GM19372 (cell line): ENCODE measurements at regions not wholly inside any gene's neighbourhood (a gene's known extent, or its start where the extent isn't known, plus 50 kb on each side); places are given as distances from the start of the nearest gene placed in this dataset.
"Not testable (repeated sequence)": the region's sequence is repeated elsewhere in the genome, so short reads cannot be mapped to it uniquely, and the experiment has no call there.

Source experiments
- ATAC-seq: cut with Tn5 transposase; IDR thresholded peaks from one replicate; pipeline ENCODE4 v1.9.1; 2021; ENCODE audit warnings: mild to moderate bottlenecking, low read depth, moderate library complexity; ENCODE audit not compliant: unreplicated experiment

DNA sequence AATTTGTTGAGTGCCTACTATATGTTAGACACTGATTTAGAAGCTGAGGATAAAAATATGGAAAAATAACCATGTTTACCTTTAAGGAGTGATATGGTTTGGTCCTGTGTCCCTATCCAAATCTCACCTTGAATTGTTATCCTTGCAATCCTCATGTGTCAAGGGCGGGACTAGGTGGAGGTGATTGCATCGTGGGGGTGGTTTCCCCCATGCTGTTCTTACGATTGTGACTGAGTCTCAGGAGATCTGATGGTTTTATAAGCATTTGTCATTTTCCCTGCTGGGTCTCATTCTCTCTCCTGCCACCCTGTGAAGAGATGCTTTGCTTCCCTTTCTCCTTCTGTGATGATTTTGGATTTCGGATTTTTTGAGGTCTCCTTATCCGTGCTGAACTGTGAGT, 876.4 kb downstream of the DTWD2 start:
- ATAC-seq = no peak

DNA sequence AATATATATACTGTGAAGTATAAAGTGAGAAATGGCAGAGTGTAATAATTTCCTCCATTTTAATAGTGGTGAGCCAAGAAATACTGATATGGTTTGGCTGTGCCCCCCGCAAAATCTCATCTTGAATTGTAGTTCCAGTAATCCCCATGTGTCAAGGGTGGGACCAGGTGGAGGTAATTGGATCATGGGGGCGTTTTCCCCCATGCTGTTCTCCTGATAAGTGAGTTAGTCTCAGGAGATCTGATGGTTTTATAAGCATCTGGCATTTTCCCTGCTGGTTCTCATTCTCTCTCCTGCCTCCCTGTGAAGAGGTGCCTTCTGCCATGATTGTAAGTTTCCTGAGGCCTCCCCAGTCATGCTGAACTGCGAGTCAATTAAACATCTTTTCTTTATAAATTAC, 881.1 kb downstream of the DTWD2 start:
- not testable (repeated sequence) for ATAC-seq

DNA sequence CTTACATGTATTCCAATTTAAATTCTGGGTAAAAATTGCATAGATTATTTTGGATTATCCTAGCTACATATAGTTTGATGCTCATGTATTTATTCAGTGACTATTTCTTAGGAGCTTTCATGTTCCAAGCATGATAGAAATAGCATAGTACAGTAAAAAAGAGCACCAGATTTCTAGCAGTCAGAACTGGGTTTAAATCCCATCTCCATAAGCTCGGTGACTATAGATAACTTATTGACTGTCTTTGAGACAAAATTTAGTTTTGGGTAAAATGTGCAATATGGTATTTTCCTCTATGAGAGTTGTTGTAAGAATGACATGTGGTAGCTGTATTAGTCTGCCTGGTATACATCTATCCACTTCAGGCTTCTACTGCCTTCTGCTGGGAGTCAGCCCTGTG, 889.6 kb downstream of the DTWD2 start:
- no peak for ATAC-seq

DNA sequence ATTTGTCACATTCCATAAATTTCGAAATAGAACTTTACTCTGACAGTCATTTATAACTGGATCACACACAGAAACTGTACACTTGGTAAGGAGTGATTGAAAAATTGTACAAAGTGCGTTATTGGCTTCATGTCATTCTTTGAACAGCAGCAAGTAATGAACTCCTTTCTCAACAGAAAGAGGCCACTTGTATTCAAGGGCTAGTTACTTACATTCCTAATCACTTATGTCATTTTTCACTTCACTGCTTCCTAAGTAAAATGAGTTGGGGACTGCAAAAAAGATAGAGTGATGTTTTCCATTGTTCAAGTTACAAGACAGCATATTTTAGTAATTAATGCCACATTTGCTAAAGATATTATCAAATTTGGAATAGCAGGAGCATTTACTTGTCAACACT, 893.2 kb downstream of the DTWD2 start:
- no peak for ATAC-seq

DNA sequence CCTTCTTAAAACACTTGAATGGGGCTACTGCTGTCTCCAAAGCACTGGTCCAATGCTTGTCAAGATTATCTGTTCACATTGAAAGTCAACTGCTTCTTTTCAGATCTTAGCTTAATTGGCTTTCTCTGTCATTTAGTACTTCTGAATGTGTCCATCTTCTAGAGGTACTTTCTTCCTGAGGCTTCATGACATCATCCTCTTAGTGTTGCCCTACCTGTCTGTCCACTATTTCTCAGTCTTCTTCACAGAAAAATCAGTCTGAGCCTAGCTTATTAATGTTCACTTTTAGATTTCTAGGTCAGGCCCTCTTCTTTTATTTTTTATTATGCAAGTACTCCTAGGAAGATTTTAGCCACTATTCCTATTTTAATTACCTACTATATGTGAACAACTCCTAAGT, 899.9 kb downstream of the DTWD2 start:
- ATAC-seq = no peak

DNA sequence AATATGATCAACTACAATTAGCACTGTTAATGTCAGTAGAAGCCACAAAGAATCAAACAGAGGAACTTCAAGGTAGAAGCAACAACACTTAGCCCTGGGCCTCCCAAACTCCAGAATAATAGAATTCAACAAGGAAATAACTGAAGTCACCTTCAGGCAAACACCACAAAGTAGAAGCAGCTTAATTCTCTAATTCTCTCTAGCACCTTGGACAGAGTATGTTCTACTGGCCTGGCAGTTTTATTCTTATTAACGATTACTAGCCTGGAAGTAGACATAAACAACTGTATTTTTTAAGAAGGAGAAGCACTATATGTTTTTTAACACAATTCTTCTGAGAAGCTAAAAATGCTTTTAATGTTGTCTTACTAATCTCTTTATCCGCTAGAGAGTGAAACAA, 911.9 kb downstream of the DTWD2 start:
- no peak for ATAC-seq

DNA sequence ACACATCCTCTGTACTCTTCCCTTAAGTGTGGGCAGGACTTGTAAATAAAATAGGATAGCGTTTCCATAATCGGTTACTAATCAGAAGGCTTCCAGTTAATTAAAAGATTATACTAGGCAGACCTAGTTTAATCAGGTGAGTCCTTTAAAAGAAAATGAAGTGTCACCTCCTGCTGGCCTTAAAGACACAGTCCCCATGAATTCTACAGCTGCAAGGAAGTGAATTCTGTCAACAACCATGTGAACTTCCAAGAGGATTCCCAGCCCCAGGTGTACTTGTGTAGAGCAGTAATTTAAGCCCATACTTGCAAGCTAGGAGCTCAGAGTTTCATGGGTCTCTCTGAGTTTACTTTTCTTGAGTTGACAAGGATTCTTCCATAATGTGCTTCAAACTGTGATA, 918.3 kb downstream of the DTWD2 start:
- ATAC-seq = no peak

DNA sequence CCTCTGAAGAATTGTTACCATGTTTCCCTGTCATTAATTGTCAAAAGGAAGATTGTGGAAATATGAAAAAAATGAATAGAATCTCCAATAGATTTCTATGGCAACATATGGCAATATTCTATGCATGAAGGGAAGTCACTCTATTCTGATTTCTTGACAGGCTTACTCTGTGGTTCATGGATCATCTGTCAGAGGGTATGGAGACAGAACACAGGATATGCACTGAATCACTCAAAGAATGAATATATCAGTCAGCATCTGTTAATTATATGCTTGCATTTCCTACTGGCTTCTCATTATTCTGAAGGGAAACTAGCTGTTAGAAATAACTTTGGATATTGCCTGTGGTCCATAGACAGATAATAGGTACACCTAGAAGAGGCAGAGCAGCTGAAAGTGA, 918.9 kb downstream of the DTWD2 start:
- ATAC-seq = no peak

DNA sequence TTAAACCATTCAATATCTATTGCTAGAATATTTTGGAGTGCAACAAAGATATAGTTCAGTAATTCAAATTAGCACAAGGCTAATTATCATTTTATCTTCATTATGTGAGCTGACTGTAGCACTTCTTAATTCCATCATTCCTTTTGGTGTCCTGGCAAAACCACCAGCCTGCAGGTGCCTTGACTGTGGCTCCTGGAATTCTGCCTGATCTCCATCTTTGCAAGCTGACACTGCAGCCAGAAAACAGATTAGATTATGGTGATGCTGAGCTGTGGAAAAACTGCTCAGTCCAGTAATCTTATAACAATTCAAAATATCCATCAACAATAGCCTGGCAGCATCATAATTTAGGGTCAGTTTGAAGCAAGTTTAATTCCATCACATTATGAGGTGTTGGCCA, 919.5 kb downstream of the DTWD2 start:
- no peak for ATAC-seq

DNA sequence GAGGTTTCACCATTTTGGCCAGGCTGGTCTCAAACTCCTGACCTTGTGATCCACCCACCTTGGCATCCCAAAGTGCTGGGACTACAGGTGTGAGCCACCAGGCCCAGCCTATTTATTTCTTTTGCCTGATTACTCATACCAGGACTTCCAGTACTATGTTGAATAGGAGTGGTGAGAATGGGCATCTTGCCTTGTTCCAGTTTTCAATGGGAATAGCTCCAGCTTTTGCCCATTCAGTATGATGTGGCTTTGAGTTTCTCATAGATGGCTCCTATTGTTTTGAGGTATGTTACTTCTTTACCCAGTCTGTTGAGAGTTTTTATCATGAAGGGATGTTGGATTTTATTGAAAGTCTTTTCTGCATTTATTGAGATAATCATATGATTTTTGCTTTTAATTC, 924.5 kb downstream of the DTWD2 start:
- ATAC-seq = not testable (repeated sequence)

DNA sequence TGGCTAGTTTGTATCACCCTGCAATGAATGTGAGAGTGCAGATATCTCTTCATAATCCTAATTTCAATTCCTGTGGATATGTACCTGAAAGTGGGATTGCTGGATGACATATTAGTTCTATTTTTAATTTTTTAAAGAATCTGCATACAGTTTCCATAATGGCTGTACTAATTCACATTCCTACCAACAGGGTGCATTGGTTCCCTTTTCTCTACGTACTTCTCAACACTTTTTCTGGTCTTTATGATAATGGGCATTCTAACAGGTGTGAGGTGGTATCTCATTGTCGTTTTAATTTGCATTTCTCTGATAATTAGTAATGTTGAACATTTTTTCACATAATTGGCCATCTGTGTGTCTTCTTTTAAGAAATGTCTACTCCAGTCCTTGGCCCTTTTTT, 927.5 kb downstream of the DTWD2 start:
- ATAC-seq = no peak

DNA sequence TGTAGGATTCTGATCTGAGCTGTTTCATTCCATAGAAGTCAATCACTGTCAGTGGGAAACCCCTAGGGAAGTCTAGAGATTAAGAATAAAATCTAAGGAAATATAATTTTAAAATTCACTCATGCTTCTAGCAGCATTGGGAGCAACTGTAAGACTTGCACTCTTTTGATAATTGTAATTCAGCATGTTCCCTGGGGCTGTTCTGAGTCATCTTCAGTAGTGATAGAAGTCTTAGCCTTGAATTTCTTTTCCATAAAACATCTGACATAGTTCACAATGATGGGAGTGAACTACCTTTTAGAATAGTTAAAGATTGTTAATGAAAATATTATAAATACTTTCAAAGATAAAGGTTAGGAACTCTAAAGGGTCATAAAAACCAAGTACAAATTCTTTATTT, 935.8 kb downstream of the DTWD2 start:
- no peak for ATAC-seq

DNA sequence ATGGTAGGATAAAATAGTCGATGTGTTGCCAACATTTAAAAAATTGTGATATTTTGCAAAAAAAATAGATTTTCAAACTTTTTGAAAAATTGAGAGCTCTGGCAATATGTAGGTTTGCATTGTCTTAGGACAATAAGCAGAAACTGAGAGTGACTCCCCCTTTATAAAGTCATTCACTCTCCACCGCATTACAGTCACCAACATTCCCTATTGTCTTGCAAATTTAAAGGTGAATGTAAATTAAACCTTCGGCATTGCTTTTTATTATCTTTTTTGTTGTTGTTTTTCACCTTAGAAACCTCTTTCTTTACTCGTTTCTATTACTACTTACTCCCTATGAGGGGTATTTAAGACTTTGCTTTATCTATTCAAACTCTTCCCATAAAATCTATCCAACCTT, 944.2 kb downstream of the DTWD2 start:
- no peak for ATAC-seq

DNA sequence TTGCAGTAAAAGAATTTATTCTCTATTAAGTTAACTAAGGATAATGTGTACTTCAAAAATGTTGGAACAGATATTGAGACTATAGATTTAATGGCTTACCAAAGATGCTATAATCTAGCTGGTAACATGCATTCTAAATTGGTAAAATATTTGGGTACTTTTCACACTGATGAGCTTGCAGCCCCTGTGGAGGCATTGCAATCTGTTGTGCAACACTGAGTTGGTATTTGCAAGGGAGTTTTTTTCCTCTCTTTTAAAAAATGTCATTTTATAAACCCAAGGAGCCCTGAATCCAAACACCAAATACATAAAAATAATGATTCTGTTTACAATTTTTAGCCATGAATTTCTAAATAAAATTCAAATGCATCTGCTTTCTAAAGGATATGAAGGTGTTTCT, 944.8 kb downstream of the DTWD2 start:
- no peak for ATAC-seq

DNA sequence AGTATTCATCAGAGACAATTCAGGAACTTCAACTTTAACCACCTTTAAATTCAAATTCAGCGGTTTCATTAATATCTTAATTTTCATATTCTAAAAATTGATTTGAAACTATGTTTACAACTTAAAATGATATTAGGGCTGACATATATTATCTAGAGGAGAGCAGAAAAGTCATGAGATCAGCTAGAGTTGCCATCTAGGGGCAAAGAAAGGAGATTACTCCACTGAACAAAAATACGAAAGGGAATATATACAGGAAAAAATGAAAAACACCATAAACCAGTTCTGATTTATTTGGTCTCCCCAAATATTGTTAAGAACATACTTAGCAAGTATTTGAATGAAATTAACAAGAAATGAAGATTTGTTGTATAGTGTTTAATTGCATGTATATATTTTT, 946.3 kb downstream of the DTWD2 start:
- ATAC-seq = no peak

DNA sequence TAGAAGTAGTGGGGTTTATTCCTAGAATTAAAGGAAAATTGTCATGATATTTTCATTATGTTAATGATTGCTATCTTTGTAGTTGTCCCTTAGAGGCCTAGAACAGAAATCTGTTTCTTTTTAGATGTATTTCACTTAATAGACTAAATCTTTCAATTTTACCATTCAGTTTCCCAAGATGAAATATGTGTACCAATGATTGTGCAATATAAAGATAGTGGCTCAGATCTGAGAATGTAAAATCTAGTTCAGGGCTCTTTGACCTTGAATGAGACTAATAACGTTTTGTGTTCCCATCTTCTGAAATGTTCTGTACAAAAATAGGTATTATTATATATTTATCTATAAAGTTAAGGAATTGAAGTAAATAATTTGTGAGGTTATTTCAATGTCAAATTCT, 947.9 kb downstream of the DTWD2 start:
- ATAC-seq = no peak

DNA sequence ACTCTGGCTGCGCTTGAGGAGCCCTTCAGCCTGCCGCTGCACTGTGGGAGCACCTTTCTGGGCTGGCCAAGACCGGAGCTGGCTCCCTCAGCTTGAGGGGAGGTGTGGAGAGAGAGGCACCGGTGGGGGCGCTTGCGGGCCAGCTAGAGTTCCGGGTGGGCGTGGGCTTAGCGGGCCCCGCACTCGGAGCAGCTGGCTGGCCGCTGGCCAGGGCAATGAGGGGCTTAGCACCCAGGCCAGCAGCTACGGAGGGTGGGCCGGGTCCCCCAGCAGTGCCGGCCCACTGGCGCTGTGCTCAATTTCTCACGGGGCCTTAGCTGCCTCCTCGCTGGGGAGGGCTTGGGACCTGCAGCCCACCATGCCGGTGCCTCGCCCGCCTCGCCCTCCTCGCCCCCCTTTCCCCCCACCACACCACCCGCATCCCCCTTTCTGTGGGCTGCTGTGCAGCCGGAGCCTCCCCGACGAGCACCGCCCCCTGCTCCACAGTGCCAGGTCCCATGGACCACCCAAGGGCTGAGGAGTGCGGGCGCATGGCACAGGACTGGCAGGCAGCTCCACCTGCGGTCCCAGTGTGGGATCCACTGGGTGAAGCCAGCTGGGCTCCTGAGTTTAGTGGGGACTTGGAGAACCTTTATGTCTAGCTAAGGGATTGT, 954.5 kb downstream of the DTWD2 start:
- ATAC-seq = no peak

DNA sequence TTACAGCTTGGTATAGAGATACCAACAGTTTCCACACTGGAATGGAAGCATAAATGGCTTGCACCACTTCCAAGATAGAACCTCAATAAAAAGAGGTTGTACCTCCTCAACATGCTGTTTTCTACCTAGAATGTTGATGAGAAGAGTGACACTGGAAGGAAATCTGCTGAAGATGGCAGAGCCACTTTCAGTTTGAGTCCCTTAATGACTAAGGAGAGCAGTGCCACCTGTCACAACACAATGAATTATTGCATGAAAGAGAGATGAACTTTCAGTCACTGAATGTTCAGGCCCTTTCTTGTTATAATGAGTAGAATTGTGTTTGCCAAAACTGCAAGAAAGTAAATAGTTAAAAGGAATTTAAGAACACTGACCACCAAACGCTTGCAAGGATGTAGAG, 958.5 kb downstream of the DTWD2 start:
- no peak for ATAC-seq

DNA sequence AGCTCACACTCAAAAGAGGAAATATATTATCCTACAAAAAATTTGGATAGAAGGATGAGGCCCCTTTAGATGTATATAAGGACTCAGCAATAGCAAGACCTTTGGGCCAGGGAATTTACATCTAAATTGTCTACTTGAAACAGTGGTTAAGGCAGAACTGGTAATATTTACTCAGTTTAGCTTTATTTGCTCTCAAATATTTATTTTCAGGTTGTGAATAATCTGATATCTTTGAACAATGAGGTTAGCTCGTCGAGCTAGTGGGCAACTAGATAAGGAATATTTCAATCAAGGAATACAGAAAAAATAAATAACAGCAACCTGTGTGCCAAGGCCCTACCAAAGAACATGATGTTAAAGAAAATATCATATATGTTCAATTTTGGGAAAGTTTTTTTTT, 966.3 kb downstream of the DTWD2 start:
- ATAC-seq = no peak

DNA sequence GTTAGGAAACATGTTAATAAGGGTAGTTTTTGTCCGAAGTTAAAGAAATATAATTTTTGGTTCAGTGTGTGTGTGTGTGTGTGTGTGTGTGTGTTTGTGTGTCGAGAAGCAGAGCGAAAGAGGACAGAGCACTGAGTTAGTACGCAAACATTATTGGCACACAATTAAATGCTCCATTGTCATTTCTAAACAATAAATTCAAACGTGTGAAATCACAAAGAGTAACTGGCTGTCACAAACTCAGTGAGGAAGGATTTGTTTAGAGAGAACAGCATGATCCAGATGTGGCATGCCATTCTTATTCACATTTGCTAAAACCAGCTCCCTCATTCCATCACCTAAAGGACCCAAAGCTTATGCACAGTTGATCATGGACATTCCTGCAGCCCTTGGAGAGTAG, 970.8 kb downstream of the DTWD2 start:
- ATAC-seq = no peak

DNA sequence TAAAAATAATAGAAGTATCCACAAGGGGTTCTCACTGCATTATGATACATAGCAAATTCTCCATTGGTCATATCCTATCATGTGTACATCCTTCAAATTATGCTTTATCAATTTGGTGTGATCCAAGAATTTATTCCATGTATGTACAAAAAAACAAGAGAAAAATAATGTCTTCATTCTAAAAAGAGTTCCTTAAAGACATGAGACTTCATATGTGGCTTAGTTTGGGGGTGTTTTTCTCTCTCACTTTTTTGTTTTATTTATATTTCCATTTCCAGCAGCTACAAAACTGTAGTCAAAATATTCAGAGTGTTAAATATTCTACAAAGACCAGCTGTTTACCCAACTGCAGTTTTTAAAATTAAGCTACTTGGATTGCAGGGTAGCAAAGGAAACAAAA, 972.0 kb downstream of the DTWD2 start:
- no peak for ATAC-seq

DNA sequence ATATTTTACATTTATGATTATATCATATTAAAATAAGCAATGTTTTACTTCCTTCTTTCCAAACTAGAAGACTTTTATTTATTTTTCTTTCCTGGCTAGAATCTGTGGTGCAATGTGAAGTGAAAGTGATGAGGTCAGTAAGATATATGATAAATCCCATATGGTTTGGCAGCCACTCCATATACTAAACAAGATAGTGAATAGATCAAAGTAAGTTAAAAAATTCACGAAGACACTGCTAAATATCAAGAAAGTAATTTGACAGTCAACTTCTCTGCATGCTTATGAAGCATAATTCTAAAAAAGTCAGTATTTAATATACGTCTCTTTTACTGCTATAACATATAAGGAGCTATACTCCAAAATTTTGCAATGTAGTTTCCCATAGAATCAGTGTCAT, 972.8 kb downstream of the DTWD2 start:
- no peak for ATAC-seq

DNA sequence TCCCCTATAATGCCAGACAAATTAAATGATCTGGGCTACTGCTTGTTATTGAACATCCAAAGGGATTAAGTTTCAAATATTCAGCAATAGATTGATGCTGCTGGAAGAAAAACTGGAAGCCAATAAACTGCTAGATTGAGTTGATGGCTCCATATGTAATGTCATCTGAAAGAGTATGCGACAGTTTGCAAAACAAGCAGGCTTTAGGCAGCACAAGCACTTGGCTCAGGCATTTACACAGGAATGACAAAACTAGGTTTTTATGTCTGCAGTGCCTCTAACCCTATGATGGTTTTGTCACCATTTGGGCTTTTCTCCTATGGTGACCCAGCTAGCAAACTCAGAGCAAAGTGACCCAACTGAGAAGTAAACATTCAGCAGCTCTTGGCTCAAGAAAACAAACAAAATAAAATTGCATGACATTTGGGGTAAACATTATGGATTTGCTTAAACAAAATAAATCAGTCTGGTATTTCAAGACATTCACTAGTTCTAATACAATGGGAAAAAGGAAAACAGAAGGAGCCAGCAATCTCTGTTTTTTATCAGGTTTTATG, 978.5 kb downstream of the DTWD2 start:
- no peak for ATAC-seq
